ENCODE measurements at regions not wholly inside any gene's neighbourhood (a gene's known extent, or its start where the extent isn't known, plus 50 kb on each side); places are given as distances from the start of the nearest gene placed in this dataset.

DNA sequence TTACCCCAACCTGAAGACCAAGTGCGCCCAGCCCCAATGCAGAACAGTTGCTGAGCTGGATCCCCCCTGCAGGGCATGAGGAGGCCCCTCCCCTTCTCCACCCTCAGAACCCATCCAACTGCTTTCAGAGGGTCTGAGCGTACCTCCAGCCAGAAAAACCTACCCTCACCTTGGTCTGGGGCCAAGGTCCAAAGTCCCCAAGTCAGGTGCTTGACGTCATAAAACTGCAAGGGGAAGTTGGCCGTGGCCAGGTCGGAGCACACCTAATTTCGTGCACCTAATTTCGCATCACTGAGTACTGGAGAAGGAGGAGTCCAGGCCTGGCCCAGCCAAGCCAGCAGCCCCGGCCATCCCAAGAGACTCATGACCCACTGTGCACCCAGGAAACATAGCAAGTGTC, 289.8 kb downstream of the CTTN start:
- DNase-seq = no peak

DNA sequence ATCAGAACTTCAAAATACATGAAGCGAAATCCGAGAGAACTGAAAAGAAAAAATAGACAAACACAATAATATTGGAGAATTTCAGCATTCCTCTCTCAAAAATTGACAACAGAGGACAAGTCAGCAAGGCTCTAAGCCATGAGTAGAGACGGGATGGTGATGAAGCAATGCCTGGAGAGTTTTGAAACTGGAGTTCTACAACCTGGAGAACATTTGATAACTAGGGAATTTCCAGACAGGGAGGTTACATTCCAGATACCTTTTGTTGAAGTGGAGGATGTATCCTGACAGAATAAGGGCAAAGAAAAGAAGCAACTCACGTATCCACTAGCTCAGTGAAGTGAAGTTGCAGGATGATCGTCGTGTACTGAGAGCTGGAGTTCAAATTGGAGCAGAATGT, 291.4 kb downstream of the CTTN start:
- no peak for DNase-seq

- no peak for DNase-seq
Observed at GRCh38 chr11:70692131-70692530, 293.8 kb downstream of the CTTN start.

- no peak for DNase-seq
Observed at GRCh38 chr11:70694371-70694770, 296.0 kb downstream of the CTTN start.

DNA sequence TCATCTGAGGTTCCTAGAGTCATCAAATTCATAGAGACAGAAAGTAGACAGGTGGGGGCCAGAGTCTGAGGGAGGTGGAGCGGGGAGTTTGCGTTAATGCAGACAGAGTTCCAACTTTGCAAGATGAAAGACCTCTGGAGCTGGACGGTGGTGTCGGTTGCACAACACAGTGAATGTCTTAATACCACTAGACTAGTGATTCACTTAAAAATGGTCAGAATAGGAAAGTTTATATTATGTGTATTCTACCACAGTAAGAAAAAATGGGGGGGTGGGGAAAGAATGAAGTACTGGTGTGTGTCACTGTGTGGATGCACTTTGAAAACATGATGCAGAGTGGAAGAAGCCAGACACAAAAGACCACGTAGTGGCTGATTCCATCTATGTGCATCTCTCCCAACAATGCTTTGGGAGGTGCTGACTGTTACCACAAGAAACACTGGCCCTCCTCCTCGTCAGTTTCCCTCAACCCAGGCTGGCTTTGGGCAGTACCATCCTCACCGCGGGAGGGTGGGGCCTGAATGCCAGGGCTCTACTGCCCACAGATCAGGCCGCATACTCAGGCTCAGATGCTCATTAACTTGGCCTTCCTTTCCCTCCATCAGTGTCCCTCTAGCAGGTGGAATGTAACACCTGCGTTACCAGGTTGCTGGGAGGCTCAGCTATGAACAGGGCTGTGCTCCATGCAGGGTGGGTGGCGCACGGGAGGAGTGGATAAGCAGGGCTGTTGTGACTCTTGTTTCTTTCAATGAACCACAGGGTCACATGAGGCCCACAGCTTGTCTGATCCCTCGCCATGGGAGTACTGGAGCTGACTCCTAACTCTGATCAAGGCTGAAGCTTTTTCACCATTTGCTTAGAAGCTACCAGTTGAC, 297.0 kb downstream of the CTTN start:
- DNase-seq = no peak

GRCh38 chr11:70696076-70696475, 297.7 kb downstream of the CTTN start:
- no peak for DNase-seq

DNA sequence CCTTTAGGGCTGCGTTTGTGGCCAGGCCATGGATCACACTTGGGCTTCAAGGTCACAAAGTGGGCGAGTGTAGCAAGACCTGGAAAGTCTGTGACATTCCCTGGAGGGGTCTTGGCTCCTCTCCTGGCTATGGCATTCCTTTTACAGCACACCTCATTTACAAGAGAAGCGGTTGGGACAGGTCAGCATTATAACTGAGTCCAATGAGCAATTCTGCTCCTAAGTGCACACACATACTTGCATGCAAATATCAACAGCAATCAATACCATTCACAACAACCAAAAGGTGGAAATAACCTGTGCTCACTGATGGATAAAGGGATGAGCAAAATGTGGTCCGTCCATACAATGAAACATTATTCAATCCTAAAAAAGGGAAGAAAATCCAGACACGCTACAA, 298.2 kb downstream of the CTTN start:
- DNase-seq = no peak

GRCh38 chr11:70697701-70698100, 299.4 kb downstream of the CTTN start:
- DNase-seq = no peak

- DNase-seq = no peak
Observed at GRCh38 chr11:70698871-70699270, 300.5 kb downstream of the CTTN start.

GRCh38 chr11:70699294-70700221, 301.2 kb downstream of the CTTN start:
- DNase-seq = no peak

- no peak for DNase-seq
Observed at GRCh38 chr11:70700453-70700852, 302.1 kb downstream of the CTTN start.

GRCh38 chr11:70700871-70701270, 302.5 kb downstream of the CTTN start:
- no peak for DNase-seq

DNA sequence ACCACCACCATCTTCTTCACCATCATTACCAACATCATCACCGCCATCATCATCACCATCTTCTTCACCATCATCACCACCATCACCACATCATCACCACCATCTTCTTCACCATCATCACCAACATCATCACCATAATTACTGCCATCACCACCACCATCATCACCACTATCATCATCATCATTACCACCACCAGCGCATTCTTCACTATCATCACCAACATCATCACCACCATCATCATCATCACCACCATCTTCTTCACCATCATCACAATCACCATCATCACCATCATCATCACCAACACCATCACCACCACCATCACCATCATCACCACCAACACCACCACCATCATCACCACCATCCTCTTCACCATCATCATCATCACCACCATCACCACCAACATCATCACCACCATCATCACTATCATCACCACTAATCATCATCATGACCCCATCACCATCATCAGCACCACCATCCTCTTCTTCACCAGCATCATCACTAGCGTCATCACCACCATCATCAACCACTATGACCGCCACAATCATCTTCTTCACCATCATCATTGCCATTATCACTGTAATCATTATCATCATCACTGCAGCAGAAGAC, 303.8 kb downstream of the CTTN start:
- DNase-seq = no peak

- DNase-seq = no peak
Observed at GRCh38 chr11:70703141-70704064, 305.1 kb downstream of the CTTN start.

DNA sequence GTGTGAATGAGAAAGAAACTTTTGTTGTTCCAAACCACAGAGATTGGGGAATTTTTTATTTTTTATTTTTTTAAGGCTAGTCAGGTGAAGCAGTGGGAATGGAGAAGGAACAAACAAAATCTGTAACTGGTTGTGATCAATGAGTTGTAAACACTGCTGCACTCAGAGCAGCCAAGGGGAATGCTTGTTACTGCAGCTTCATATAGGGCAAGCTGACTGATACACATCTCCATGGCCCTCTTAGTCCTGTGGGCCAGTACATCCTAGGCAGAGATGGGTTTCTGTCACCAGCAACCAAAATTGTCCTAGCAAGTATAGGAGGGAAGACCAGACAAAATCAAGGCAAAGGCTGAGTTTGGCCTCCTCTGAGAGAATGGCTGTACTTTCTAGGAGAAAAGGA, 306.8 kb downstream of the CTTN start:
- DNase-seq = no peak

DNA sequence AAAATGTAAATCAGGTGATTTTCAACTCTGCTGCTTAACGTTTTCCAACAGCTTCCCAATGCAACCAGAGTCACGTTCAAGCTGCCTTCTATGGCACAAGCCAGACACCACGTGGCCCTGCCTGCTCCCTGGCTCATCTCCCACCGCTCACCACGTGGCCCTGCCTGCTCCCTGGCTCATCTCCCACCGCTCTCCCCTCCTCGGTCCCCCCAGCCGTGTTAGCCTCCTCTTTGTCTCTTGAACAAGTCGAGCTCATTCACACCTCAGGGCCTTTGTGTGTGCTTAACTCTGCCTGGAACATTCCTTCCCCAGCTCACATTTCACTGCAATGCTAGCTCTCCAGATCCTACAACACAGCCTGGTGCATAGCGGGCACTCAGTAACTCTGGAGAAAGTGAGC, 307.6 kb downstream of the CTTN start:
- no peak for DNase-seq

DNA sequence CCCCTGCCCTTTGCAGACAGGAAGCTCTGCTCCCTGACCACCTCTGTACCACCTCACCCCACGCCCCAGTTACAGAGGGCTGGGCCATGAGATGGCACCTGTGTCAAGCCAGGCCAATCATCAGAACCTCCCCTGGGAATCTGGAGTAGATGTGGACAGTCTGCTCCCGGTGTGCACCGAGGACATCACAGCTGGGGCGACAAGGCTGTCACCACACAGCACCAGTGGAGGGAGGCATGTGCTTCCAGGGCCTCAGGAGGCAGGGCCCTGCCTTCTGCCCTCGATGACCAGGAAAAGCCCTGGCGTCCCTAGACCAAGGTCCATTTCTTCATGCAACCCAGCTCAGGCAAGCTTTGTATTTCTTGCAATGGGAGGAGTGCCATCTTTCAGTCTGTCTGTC, 309.5 kb downstream of the CTTN start:
- DNase-seq = no peak

- no peak for DNase-seq
Observed at GRCh38 chr11:70709596-70709995, 311.3 kb downstream of the CTTN start.

- no peak for DNase-seq
Observed at GRCh38 chr11:70710192-70710591, 311.9 kb downstream of the CTTN start.

DNA sequence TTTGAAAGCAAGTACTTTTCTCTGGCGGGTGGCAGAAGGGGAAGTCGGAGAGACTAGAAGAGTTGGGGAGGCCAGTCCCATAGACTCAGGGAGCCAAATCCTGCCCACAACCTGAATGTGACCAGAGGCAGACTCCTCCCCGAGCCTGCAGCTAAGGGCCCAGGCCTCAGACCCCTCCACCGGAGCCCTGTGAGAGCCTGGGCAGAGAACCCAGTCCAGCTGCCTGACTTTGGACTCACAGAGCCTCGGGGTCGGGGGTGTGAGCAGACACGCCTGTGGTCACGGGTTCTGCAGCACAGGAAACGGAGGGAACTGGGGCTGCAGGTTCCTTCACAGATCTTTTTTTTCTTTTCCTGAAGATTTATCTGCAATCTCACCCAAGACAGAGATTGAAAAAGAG, 312.3 kb downstream of the CTTN start:
- no peak for DNase-seq

DNA sequence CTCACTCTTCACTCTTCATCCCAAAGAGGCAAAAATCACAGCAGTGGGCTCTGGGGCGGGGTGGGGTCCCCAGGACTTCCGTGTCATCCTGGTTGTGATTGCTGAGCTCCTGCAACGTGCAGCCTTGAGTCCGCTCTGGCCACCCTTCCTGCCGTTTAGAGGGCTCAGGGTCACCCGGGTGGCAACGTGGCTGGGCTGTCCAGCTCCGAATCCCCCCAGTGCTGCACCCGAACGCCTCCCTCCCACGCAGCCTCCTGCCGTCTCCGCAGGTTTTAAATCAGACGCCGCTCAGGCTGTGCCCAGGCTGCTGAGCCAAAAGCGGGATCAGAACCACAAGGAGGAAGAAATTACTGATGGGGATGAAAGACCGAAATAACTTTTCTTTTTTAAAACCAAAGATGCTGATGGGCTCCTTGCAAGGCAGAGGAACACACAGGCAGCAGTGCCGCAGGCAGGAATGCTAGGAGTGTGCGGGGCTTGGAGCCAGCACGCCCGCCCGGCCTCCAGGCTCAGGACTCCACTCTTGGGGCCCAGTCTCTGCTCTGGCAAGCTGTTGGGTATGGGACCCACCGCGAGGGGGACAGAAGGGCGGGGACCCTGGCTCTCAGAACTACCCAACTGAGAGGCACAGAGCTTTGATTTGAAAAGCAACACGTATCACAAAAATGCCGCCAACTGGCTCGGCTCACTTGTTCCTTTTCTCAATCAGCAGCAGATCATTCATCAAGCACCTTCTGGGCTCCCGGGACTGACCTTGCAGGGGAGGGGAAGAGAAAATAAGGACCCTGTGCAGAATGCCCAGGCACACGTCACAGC, 313.0 kb downstream of the CTTN start:
- DNase-seq = no peak

GRCh38 chr11:70711911-70712185, 313.5 kb downstream of the CTTN start:
- no peak for DNase-seq
